SK-N-SH (cell line): ENCODE measurements at regions not wholly inside any gene's neighbourhood (a gene's known extent, or its start where the extent isn't known, plus 50 kb on each side); places are given as distances from the start of the nearest gene placed in this dataset.

Experiments used
- CTCF ChIA-PET: fragments of 300-600, 350-600 bp; formaldehyde crosslinking; extraction: SDS; loops from one replicate; lab custom pipeline; 2021; lab: Yijun Ruan, JAX
- POLR2A ChIA-PET: fragments of 350-600 bp; sonication (Branson Sonifier 250); formaldehyde crosslinking; extraction: SDS; loops from one replicate; lab custom pipeline; 2020; ENCODE audit warnings: antibody characterized with exemption, inconsistent platforms; lab: Yijun Ruan, JAX
- DNase-seq: peaks from one replicate; pipeline ENCODE4 v3.0.0; 2012
- H2AFZ ChIP-seq: fragments of 200-600 bp; sonication (generic); 2 replicates; pipeline ENCODE4 v1.8.1; 2016; ENCODE audit warnings: antibody characterized with exemption, mild to moderate bottlenecking, low read depth
- H3F3A ChIP-seq: fragments of 200-600 bp; sonication (generic); replicated peaks from 2 replicates; pipeline ENCODE3; 2016; ENCODE audit warnings: antibody characterized with exemption, mild to moderate bottlenecking; ENCODE audit not compliant: insufficient read depth
- H3K27ac ChIP-seq, 2 experiments: fragments of 200-500 bp in 1 of 2; fragments of 200-600 bp in 1 of 2; sonication (Bioruptor generic) in 1 of 2; sonication (generic), shearing (Covaris generic) in 1 of 2; 2 replicates each; pipeline versions ENCODE4 v1.5.1 to v1.6.1; 2014 to 2016; ENCODE audit warnings: low read depth in 2 of 2, inconsistent platforms in 1 of 2, low read length in 1 of 2, mild to moderate bottlenecking in 1 of 2, mixed read lengths in 1 of 2
- H3K27me3 ChIP-seq: fragments of 200-600 bp; sonication (generic), shearing (Covaris generic); 2 replicates; pipeline ENCODE4 v1.6.1; 2016; ENCODE audit warnings: mixed run types; ENCODE audit not compliant: insufficient read depth
- H3K36me3 ChIP-seq, 2 experiments: fragments of 200-500 bp in 1 of 2; fragments of 200-600 bp in 1 of 2; sonication (Bioruptor generic) in 1 of 2; sonication (generic) in 1 of 2; replicated peaks in 1 of 2; 2 replicates each; pipeline versions ENCODE3 to v1.5.1; 2014 to 2016; ENCODE audit warnings: low read length in 1 of 2, mild to moderate bottlenecking in 1 of 2; ENCODE audit not compliant: insufficient read depth in 2 of 2, control insufficient read depth in 1 of 2
- H3K4me1 ChIP-seq, 2 experiments: fragments of 200-500 bp in 1 of 2; fragments of 200-600 bp in 1 of 2; sonication (Bioruptor generic) in 1 of 2; sonication (generic), shearing (Covaris generic) in 1 of 2; 2 replicates each; pipeline versions ENCODE4 v1.5.1 to v1.6.1; 2014 to 2016; ENCODE audit warnings: low read depth in 1 of 2, low read length in 1 of 2, mixed run types in 1 of 2; ENCODE audit not compliant: insufficient read depth in 2 of 2, control insufficient read depth in 1 of 2
- H3K4me2 ChIP-seq: fragments of 200-600 bp; sonication (generic), shearing (Covaris generic); 2 replicates; pipeline ENCODE4 v1.6.1; 2017; ENCODE audit warnings: mixed run types
- H3K4me3 ChIP-seq, 2 experiments: fragments of 200-500 bp in 1 of 2; fragments of 200-600 bp in 1 of 2; sonication (Bioruptor generic) in 1 of 2; sonication (generic), shearing (Covaris generic) in 1 of 2; 2 replicates each; pipeline versions ENCODE4 v1.5.1 to v1.8.1; 2014 to 2016; ENCODE audit warnings: low read depth in 2 of 2, inconsistent platforms in 1 of 2, low read length in 1 of 2, mild to moderate bottlenecking in 1 of 2, mixed read lengths in 1 of 2, moderate library complexity in 1 of 2
- H3K79me2 ChIP-seq: fragments of 200-600 bp; sonication (generic); 2 replicates; pipeline ENCODE4 v1.8.1; 2017; ENCODE audit warnings: mild to moderate bottlenecking; ENCODE audit not compliant: insufficient read depth
- H3K9ac ChIP-seq: fragments of 200-600 bp; sonication (generic); 2 replicates; pipeline ENCODE4 v1.6.1; 2017; ENCODE audit warnings: mixed run types
- H3K9me2 ChIP-seq: fragments of 200-600 bp; sonication (generic); 2 replicates; pipeline ENCODE4 v1.6.1; 2017; ENCODE audit warnings: mixed run types
- H3K9me3 ChIP-seq: fragments of 200-600 bp; sonication (generic); 2 replicates; pipeline ENCODE4 v1.6.1; 2017; ENCODE audit warnings: mixed run types, mild to moderate bottlenecking, moderate library complexity
- H4K20me1 ChIP-seq: fragments of 200-600 bp; sonication (generic); 2 replicates; pipeline ENCODE4 v1.6.1; 2017; ENCODE audit warnings: mild to moderate bottlenecking, mixed run types; ENCODE audit not compliant: insufficient read depth
- CHD2 ChIP-seq: fragments of 150-350 bp; IDR thresholded peaks from 2 replicates; pipeline ENCODE4 v1.6.1; 2018; ENCODE audit warnings: low read length; ENCODE audit not compliant: partially characterized antibody
- CTCF ChIP-seq: fragments of 200-600 bp; sonication (generic); IDR thresholded peaks from 2 replicates; pipeline ENCODE4 v1.6.1; 2017; ENCODE audit warnings: antibody characterized with exemption, mild to moderate bottlenecking, moderate library complexity
- ELF1 ChIP-seq: IDR thresholded peaks from 2 replicates; pipeline ENCODE4 v1.4.0; 2012
- EP300 ChIP-seq, 2 experiments: IDR thresholded peaks; 2 replicates each; pipeline versions ENCODE4 v1.4.0 to v1.6.1; 2012; ENCODE audit warnings: borderline replicate concordance in 1 of 2, low read depth in 1 of 2, low read length in 1 of 2
- FOXJ3 ChIP-seq: sonication (generic); formaldehyde crosslinking; IDR thresholded peaks from 2 replicates; pipeline ENCODE4 v1.5.1; 2020; ENCODE audit warnings: mild to moderate bottlenecking, missing genetic modification reagents
- MAX ChIP-seq: IDR thresholded peaks from 2 replicates; pipeline ENCODE4 v1.4.0; 2012; ENCODE audit warnings: low read depth
- MEF2A ChIP-seq: IDR thresholded peaks from 2 replicates; pipeline ENCODE4 v1.4.0; 2012; ENCODE audit warnings: low read depth, borderline replicate concordance
- MXI1 ChIP-seq: IDR thresholded peaks from 2 replicates; pipeline ENCODE4 v1.6.1; 2012; ENCODE audit warnings: mild to moderate bottlenecking, low read depth, low read length, improper control_type of control experiment
- NFIC ChIP-seq: IDR thresholded peaks from 2 replicates; pipeline ENCODE4 v1.4.0; 2012; ENCODE audit warnings: borderline replicate concordance
- POLR2AphosphoS5 ChIP-seq: IDR thresholded peaks from 2 replicates; pipeline ENCODE4 v1.6.1; 2012; ENCODE audit warnings: low read depth, low read length
- RAD21 ChIP-seq: IDR thresholded peaks from 2 replicates; pipeline ENCODE4 v1.6.1; 2012; ENCODE audit warnings: mild to moderate bottlenecking, low read length
- RCOR1 ChIP-seq: fragments of 150-350 bp; IDR thresholded peaks from 2 replicates; pipeline ENCODE4 v1.6.1; 2017; ENCODE audit warnings: antibody characterized with exemption, low read length
- SIN3A ChIP-seq: IDR thresholded peaks from 2 replicates; pipeline ENCODE4 v1.6.1; 2012; ENCODE audit warnings: low read depth, mild to moderate bottlenecking, low read length, moderate library complexity, borderline replicate concordance
- SMC3 ChIP-seq: IDR thresholded peaks from 2 replicates; pipeline ENCODE4 v1.6.1; 2012; ENCODE audit warnings: low read depth, low read length, improper control_type of control experiment
- TAF1 ChIP-seq: IDR thresholded peaks from 2 replicates; pipeline ENCODE4 v1.6.1; 2012; ENCODE audit warnings: low read depth, mild to moderate bottlenecking, low read length, moderate library complexity, borderline replicate concordance
- TEAD4 ChIP-seq: IDR thresholded peaks from 2 replicates; pipeline ENCODE4 v1.4.0; 2012; ENCODE audit warnings: mild to moderate bottlenecking, borderline replicate concordance; ENCODE audit not compliant: insufficient read depth
- USF1 ChIP-seq: IDR thresholded peaks from 2 replicates; pipeline ENCODE4 v1.4.0; 2012; ENCODE audit warnings: low read depth, borderline replicate concordance
- USF2 ChIP-seq: fragments of 150-350 bp; IDR thresholded peaks from 2 replicates; pipeline ENCODE4 v1.6.1; 2017; ENCODE audit warnings: antibody characterized with exemption, low read length, low read depth, borderline replicate concordance
- ZBTB33 ChIP-seq: IDR thresholded peaks from 2 replicates; pipeline ENCODE4 v1.4.0; 2012; ENCODE audit warnings: low read depth, borderline replicate concordance
- WGBS: methylation state at CpG from one replicate; pipeline ENCODE4 v1.1.6; 2017; ENCODE audit warnings: low lambda C conversion rate; 5-methylcytosine and 5-hydroxymethylcytosine counted together

- Histone ChIP-seq H4K20me1 (no peaks in the 10 kb centered on the region), H3K27me3 (peaks cover 51% of the 10 kb centered on the region), H3K9me3 (no peaks in the 10 kb centered on the region), H3F3A (no peaks in the 10 kb centered on the region), H3K79me2 (no peaks in the 10 kb centered on the region), H3K9me2 (no peaks in the 10 kb centered on the region), H3K4me2 (no peak overlapping the region), H3K4me3 (no peak overlapping the region), H3K4me1 (peaks cover 0 to 3% of the 10 kb centered on the region in 2 experiments; a peak in 1 of 4 replicates), H3K27ac (no peak overlapping the region), H3K9ac (no peak overlapping the region), H3K36me3 (no peaks in the 10 kb centered on the region), H2AFZ (no peak overlapping the region)
- ChIA-PET POLR2A (no interaction called here), CTCF (no interaction called here)
- WGBS = 36% methylated on average over 2 of the region's 2 CpGs
- no peak for TF ChIP-seq CHD2
- TF ChIP-seq USF2 = no peak
- DNase-seq = no peak
Observed at GRCh38 chr15:96407482-96407881, 77.0 kb downstream of the NR2F2 start.

- no peak overlapping the region for H3K4me2 ChIP-seq
- no peaks in the 10 kb centered on the region for H3K79me2 ChIP-seq
- H3K36me3 ChIP-seq = no peaks in the 10 kb centered on the region
- no peak for DNase-seq
- 17% methylated on average over 15 of the region's 20 CpGs for WGBS
- H3K4me1 ChIP-seq = peaks cover 0 to 3% of the 10 kb centered on the region in 2 experiments; a peak in 1 of 4 replicates
- no peaks in the 10 kb centered on the region for H3K9me2 ChIP-seq
- no peak for TF ChIP-seq TEAD4
- no peak for TF ChIP-seq SMC3
- no peak for TF ChIP-seq CHD2
- TF ChIP-seq POLR2AphosphoS5 = no peak
- no peak for TF ChIP-seq TAF1
- TF ChIP-seq RAD21 = no peak
- no peak for TF ChIP-seq NFIC
- TF ChIP-seq MXI1 = no peak
- TF ChIP-seq MAX = no peak
- TF ChIP-seq EP300 (IDR thresholded peaks at IDR 0.05; ENCODE audit: borderline replicate concordance in 1 of 2, low read depth in 1 of 2, low read length in 1 of 2) = no peak
- TF ChIP-seq SIN3A = no peak
- TF ChIP-seq MEF2A = no peak
- TF ChIP-seq ELF1 = no peak
- no peak for TF ChIP-seq RCOR1
- no peak for TF ChIP-seq USF1
- TF ChIP-seq FOXJ3 (CRISPR knock-in tag) = no peak
- TF ChIP-seq CTCF = no peak
- TF ChIP-seq ZBTB33 = no peak
- no peak for TF ChIP-seq USF2
- no peak overlapping the region for H3K9ac ChIP-seq
- no peak overlapping the region for H3K27ac ChIP-seq
- no peaks in the 10 kb centered on the region for H3K9me3 ChIP-seq
- H3K4me3 ChIP-seq = no peak overlapping the region
- no peaks in the 10 kb centered on the region for H3F3A ChIP-seq
- POLR2A ChIA-PET = no interaction called here
- no peaks in the 10 kb centered on the region for H4K20me1 ChIP-seq
- H3K27me3 ChIP-seq = peaks cover 57% of the 10 kb centered on the region
- H2AFZ ChIP-seq = no peak overlapping the region
- CTCF ChIA-PET = no interaction called here
Observed at GRCh38 chr15:96408591-96409183, 78.2 kb downstream of the NR2F2 start.
